ENCODE measurements at regions not wholly inside any gene's neighbourhood (a gene's known extent, or its start where the extent isn't known, plus 50 kb on each side); places are given as distances from the start of the nearest gene placed in this dataset.

DNA sequence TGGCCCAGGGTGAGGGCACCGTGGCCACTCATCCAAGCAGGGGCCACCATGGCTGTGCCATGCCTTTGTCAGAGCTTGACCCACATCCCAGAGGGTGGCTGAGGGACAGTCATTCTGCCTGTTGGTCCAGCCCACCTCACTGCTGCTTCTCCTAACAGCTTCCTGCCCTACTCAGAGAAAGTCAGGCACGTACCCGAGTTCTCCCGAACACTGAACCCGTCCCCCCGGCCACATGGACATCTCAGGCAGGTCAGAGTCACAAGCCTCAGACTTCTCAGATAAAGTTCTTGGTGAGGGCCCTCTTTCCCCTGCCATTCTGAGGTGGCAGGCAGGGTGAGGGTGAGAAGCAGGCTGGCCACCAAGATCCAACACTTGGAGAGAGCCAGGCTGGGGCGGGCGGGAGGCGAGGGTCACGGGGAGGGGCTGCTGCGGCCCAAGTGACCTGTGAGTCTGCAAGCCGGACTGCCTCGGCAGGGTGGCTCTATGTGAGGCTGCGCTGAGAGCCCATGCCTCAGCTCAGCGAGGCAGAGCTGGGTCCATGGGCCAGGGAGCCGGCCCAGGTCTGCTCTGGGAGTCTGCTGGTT lies 317.8 kb downstream of the TMEM121 start:
- DNase-seq (ENCODE audit: low read depth): no peak

DNA sequence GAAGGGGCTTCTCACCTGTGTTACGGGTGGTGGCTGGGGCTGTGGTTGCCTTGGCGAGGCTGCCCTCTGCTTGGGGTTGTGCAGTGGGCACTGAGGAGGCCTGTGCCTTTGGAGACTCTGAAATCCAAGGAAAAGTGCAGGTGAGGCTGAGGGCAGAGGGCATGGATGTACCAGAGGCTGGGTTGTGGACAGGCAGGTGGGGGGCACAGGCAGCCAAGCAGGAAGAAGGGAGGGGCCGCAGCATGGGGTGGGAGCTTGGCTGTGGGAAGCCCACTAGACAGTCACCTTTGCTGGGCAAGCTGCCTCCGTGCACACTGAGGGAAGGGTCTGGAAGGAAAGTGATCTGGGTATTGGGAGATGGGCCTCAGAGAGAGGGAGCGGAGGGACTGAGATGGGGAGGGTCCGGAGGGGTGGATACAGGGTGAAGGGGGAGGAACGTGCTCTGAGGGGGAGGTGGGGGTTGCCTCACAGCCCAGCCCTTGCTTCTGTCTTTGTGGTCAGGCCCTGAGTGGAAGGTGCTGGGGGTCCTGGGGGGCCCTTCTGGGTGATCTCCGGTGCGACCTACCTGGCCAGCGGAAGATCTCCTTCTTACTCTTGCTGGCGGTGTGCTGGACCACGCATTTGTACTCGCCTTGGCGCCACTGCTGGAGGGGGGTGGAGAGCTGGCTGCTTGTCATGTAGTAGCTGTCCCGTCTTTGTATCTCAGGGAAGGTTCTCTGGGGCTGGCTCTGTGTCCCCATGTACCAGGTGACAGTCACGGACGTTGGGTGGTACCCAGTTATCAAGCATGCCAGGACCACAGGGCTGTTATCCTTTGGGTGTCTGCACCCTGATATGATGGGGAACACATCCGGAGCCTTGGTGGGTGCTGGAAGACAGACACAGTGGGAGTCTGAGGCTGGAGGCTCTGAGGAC lies 318.7 kb downstream of the TMEM121 start:
- DNase-seq (ENCODE audit: low read depth): no peak

- no peak for DNase-seq (ENCODE audit: low read depth)
These were observed 319.4 kb downstream of the TMEM121 start for GRCh38 chr14:105845725-105846309.

DNA sequence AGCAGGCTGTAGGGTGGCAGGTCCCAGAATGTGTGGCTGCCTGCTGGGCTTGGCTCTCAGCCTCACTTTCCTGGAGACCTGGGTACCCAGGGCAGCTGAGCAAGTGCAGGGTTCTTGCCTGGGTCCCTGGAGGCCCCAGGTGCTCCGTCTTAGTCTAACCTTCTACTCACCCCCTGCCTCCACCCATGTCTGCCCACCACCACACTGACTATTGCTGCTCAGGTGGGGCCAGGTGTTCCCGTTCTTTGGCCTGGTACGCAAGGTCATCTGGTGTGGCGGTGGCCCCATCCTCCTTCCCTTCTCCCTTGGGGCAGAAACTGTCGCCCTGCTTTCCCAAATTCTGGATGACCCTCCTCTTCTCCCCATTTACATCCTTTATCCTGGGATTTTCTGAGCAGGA lies 319.9 kb downstream of the TMEM121 start:
- DNase-seq (ENCODE audit: low read depth): no peak

DNA sequence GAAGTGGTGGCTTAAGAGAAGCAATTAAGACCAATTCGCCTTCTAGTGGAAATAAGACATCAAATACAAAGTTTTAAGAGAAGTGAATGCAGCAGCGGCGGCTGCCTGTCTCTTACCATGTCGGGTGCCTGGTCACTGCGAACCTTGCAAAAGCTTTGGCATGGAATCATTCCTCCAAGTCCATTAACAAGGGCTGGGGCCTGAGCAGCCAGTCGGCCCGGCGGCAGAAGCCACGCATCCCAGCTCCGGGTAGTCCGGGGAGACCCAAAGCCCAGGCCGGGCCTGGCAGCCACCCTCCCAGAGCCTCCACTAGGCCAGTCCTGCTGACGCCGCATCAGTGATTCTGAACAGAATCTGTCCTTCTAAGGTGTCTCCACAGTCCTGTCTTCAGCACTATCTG lies 321.0 kb downstream of the TMEM121 start:
- DNase-seq (ENCODE audit: low read depth): no peak

GRCh38 chr14:105848570-105848969 lies 322.2 kb downstream of the TMEM121 start:
- no peak for DNase-seq (ENCODE audit: low read depth)

DNA sequence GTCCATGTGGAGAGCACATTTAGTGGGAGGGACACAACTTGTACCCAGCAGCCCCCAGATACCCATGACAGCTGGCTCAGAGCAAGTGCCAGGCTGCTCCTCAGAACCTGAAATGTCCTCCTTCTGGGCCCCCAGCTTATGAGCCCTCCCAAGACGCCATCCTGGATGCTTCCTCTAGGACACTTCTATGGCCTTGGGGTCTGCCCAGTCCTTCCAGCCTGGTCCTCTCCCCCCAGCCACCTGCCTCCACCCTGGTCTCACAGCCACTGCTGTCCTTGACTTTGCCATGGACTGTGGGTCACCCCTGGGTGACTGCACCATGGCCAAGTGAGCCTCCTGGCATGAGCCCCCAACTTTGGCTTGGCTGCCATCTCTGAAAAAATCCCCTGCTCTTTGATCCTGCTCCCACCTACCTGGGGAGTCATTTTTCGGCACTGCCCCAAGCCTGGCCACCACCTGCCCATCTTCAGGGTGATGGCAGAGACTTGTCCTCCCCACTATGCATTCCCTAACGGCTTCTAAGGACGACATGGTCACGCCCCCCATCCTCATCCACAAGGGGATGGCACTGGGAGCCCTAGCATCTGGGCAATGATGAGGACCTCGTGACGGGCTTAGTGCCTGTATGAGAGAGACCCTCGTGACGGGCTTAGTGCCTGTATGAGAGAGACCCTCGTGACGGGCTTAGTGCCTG lies 323.7 kb downstream of the TMEM121 start:
- DNase-seq (ENCODE audit: low read depth): no peak

- no peak for DNase-seq (ENCODE audit: low read depth)
These were observed 324.6 kb downstream of the TMEM121 start for GRCh38 chr14:105850853-105851581.

- DNase-seq (ENCODE audit: low read depth): no peak
These were observed 325.5 kb downstream of the TMEM121 start for GRCh38 chr14:105851716-105852377.

DNA sequence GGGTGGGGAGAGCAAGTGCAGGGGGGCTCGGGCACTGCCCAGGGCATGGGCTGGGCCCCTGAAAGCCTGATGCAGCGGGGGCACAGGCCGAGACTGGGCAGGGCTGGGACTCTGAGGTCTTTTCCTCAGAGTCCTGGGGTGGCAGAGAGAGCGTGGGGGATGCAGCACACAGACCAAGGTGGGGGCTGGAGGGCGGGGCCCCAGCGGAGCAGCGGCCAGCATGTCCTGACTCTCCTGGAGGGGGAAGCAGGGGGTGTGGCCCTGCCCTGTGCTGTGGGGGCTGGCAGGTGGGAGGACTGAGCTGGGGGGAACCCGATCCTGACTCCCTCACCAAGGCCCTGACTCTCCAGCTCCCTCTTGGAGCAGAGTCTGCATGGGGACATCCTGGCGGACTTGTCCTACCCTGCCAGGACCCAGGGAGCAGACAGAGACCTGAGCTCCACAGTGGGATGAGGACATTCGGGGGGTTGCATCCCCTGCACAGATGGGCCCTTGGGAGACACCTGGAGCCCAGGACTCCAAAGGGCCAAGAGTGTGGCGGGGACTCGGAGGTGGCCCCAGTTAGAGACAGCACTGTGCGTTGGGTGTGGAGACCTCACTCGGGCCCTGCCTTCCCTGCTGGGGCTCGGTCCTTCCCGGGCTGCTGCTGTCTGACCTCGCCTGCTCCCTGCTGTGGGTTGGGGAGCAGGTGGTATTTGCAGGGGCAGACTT lies 326.1 kb downstream of the TMEM121 start:
- DNase-seq (ENCODE audit: low read depth): no peak

DNA sequence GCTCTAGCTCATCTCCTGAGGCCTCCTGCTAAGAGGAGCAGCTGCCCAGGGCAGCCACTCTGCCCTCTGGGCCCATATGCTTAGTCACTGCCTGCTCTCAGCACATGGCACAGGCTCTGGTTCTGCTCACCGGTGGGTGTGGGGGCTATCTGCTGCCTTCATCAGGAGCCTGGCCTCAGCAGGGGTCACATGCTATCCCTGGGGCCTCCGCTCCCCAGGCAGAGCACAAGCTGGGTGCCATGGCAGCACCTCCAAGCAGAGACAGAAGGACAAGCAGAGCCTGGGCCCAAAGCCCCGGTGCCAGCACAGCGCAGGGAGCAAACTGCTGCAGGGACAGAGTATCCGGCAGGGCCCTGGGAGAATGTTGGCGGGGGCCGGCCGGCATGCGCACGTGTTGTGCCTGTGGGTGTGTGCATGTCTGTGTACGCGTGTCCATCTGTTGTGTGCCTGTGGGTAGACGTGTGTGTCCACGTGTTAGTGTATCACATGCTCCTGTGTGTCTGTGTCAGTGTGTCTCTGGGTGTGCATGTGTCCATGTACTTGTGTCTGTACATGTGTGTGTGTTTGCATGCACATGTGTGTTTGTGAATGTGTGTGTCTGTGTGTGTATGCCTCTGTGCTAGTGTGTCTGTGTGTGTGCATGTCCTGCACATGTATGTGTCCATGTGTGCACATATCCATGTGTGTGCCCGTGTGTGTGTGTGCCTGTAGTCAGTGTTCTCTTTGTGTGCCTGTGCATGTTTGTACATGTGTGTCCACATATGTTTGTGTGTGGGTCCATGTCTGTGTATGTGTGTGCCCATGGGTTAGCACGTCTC lies 326.9 kb downstream of the TMEM121 start:
- DNase-seq (ENCODE audit: low read depth): no peak

DNA sequence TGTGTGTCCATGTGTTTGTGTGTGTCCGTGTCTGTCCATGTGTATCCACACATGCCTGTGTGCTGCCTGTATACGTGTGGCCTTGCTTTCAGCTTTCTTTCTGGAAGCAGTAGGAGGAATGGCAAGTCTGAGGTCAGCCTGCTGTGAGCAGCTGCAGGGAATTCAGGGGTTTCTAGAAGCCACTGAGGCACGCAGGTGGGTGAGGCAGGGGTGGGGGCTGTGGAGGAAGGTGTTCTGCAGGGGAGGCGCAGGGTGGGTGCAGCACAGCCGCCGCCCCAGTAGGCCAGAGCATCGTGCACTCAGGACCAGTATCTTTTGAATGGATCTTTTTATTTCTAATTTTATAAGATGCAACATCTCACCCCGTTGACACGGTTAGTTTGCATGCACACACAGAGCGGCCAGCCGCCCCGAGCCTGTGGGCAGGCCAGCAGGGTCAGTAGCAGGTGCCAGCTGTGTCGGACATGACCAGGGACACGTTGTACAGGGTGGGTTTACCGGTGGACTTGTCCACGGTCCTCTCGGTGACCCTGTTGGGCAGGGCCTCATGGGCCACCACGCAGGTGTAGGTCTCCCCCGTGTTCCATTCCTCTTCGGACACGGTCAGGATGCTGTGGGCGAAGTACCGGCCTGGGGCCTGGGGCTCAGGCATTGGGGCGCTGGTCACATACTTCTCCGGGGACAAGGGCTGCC lies 327.7 kb downstream of the TMEM121 start:
- no peak for DNase-seq (ENCODE audit: low read depth)

- no peak for DNase-seq (ENCODE audit: low read depth)
These were observed 328.3 kb downstream of the TMEM121 start for GRCh38 chr14:105854600-105855245.

DNA sequence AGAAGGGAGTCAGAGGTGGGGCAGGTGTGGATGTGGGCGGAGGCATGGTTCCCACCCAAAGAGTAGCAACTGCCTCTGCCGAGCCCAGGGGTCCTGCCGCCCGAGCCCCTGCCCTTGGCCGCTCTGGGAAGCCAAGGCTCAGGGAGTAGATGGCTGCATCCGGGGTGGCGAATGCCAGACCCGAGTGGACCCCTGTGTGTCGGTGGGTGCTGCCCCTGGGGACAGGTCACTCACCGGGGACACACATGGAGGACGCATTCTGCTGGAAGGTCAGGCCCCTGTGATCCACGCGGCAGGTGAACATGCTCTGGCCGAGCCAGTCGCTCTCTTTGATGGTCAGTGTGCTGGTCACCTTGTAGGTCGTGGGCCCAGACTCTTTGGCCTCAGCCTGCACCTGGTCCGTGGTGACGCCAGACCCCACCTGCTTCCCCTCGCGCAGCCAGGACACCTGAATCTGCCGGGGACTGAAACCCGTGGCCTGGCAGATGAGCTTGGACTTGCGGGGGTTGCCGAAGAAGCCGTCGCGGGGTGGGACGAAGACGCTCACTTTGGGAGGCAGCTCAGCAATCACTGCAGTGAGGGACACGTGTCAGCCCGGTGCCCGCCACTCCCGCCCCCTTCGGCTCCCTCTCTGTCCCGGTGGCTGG lies 329.0 kb downstream of the TMEM121 start:
- no peak for DNase-seq (ENCODE audit: low read depth)

GRCh38 chr14:105855893-105856675 lies 329.7 kb downstream of the TMEM121 start:
- no peak for DNase-seq (ENCODE audit: low read depth)

- no peak for DNase-seq (ENCODE audit: low read depth)
These were observed 330.4 kb downstream of the TMEM121 start for GRCh38 chr14:105856676-105857219.

DNA sequence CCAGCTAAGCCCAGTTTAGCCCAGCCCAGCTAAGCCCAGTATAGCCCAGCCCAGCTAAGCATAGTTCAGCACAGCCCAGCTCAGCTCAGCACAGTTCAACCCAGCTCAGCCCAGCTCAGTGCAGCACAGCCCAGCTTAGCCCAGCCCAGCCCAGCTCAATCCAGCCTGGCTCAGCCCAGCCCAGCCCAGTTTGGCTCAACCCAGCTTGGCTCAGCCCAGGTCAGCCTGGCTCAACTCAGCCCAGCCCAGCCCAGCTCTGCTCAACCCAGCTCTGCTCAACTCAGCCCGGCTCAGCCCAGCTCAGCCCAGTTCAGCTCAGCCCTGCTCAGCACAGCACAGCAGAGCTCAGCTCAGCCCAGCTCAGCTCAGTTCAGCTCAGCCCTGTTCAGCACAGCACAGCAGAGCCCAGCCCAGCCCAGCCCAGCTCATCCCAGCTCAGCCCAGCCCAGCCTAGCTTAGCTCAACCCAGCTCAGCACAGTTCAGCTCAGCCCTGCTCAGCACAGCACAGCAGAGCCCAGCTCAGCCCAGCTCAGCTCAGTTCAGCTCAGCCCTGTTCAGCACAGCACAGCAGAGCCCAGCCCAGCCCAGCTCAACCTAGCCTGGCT lies 330.9 kb downstream of the TMEM121 start:
- no peak for DNase-seq (ENCODE audit: low read depth)

All from stimulated activated CD8-positive, alpha-beta memory T cell treated with anti-CD3 and anti-CD28 coated beads, Interleukin-15, amount 100 ng/mL, for 24 hours (primary cell).